ENCODE measurements at regions not wholly inside any gene's neighbourhood (a gene's known extent, or its start where the extent isn't known, plus 50 kb on each side); places are given as distances from the start of the nearest gene placed in this dataset.

DNA sequence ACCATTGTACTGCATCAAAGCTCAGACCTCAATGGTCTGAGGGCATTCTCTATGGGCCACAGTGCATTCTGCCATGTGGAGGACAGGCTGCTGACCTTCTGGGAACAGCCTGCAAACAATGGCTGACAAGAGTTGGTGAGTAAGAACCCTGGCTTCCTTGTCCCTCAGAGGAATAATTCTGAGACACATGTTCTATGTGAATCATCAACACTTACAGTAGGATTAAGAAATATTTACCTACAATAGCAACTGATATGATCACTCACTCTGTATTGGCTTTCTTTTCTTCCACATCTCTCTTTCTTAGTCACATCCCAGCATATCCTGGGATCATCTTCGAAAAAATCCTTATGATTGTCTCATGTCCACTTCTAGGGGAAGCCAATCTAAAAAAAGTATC lies 306.5 kb upstream of the ITGA1 start:
- H3K4me3 ChIP-seq (replicated peaks; ENCODE audit: low read depth, low read length): no peak overlapping the region
- H3K27me3 ChIP-seq (replicated peaks; ENCODE audit: control insufficient read depth, insufficient read depth, low read length): no peaks in the 10 kb centered on the region
- H3K36me3 ChIP-seq (ENCODE audit: control insufficient read depth, insufficient read depth, low read length): no peaks in the 10 kb centered on the region
- DNase-seq (ENCODE audit: extremely low read depth, insufficient read length): no peak
- TF ChIP-seq, protein P1, sequence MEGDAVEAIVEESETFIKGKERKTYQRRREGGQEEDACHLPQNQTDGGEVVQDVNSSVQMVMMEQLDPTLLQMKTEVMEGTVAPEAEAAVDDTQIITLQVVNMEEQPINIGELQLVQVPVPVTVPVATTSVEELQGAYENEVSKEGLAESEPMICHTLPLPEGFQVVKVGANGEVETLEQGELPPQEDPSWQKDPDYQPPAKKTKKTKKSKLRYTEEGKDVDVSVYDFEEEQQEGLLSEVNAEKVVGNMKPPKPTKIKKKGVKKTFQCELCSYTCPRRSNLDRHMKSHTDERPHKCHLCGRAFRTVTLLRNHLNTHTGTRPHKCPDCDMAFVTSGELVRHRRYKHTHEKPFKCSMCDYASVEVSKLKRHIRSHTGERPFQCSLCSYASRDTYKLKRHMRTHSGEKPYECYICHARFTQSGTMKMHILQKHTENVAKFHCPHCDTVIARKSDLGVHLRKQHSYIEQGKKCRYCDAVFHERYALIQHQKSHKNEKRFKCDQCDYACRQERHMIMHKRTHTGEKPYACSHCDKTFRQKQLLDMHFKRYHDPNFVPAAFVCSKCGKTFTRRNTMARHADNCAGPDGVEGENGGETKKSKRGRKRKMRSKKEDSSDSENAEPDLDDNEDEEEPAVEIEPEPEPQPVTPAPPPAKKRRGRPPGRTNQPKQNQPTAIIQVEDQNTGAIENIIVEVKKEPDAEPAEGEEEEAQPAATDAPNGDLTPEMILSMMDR (IDR thresholded peaks at IDR 0.05; ENCODE audit: insufficient read depth, low read length, poor library complexity, severe bottlenecking): no peak

DNA sequence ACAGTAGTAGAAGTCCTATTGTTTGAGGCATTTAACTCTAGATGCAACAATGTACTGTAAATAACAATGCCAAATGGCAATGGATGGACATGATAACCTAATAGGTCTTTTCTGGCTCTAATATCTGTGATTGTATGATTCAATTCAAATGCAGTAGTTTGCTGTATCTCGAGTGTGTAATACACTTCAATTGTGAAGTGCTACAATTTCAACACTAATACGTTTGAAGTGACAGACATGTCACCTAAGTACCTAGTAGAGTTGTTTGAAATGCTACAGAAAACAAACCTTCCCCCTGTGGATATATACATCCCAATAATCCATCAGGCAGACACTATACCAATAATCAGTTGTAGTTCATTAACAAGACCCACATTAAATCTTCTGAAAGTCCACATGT lies 305.9 kb upstream of the ITGA1 start:
- no peaks in the 10 kb centered on the region for H3K36me3 ChIP-seq (ENCODE audit: control insufficient read depth, insufficient read depth, low read length)
- no peak overlapping the region for H3K4me3 ChIP-seq (replicated peaks; ENCODE audit: low read depth, low read length)
- DNase-seq (ENCODE audit: extremely low read depth, insufficient read length): no peak
- no peaks in the 10 kb centered on the region for H3K27me3 ChIP-seq (replicated peaks; ENCODE audit: control insufficient read depth, insufficient read depth, low read length)
- TF ChIP-seq, protein P1 (IDR thresholded peaks at IDR 0.05; ENCODE audit: insufficient read depth, low read length, poor library complexity, severe bottlenecking): no peak

DNA sequence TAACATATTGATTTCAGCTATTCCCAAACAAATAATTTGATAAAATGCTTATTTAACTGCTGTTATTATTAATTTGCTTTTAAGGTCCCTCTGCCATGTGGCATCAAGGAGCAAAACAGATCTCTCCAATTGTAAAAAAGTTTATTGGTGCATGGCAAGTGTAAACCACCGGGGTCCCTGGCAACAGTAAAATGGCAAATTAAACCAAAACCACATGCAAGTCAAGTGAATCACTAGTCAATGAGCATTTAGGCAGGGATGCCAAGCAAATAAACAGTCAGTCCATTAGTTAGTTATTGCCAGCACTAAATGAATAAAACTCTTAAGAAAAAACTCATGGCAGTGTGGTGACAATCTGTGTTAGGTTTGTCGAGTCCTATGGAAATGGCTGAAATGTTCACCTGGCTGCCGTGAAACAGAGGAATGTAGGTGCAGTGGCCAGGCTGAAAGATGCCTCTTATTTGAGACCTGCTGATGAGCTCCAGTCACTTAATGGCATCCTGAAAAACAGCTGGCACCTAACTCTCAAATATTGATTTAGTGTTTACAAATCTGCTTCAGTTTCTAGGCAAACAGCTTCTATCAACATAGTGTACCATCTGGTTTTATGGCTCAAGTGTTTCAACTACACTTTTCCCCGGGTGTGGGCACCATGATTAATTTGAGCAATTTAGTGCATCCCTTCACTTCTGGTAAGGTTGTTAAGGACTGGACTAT lies 296.5 kb upstream of the ITGA1 start:
- Histone ChIP-seq H3K27me3 (replicated peaks; ENCODE audit: control insufficient read depth, insufficient read depth, low read length) (no peaks in the 10 kb centered on the region), H3K4me3 (replicated peaks; ENCODE audit: low read depth, low read length) (no peak overlapping the region), H3K36me3 (ENCODE audit: control insufficient read depth, insufficient read depth, low read length) (no peaks in the 10 kb centered on the region)
- no peak for DNase-seq (ENCODE audit: extremely low read depth, insufficient read length)
- TF ChIP-seq, protein P1 (IDR thresholded peaks at IDR 0.05; ENCODE audit: insufficient read depth, low read length, poor library complexity, severe bottlenecking): no peak

DNA sequence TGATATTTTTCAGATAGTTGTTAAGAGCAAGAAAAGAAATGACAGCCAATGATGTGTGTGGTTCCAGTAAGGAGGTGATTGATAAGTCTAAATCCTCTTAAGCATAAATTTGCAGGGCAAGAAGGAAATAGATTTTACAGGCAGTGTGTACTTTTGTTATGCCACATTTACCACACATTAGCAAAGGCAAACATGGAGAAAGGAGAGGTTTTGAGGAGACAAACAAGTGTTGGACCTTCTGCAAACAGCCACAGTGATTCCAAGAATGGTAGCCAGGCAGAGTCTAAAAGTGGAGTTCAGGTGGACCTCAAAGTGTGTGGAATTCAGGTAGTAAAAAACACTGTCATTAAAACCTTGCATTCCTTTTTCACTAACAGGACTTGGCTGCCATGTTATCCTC lies 295.9 kb upstream of the ITGA1 start:
- H3K36me3 ChIP-seq (ENCODE audit: control insufficient read depth, insufficient read depth, low read length): no peaks in the 10 kb centered on the region
- no peak overlapping the region for H3K4me3 ChIP-seq (replicated peaks; ENCODE audit: low read depth, low read length)
- H3K27me3 ChIP-seq (replicated peaks; ENCODE audit: control insufficient read depth, insufficient read depth, low read length): no peaks in the 10 kb centered on the region
- DNase-seq (ENCODE audit: extremely low read depth, insufficient read length): no peak
- TF ChIP-seq, protein P1 (IDR thresholded peaks at IDR 0.05; ENCODE audit: insufficient read depth, low read length, poor library complexity, severe bottlenecking): no peak

DNA sequence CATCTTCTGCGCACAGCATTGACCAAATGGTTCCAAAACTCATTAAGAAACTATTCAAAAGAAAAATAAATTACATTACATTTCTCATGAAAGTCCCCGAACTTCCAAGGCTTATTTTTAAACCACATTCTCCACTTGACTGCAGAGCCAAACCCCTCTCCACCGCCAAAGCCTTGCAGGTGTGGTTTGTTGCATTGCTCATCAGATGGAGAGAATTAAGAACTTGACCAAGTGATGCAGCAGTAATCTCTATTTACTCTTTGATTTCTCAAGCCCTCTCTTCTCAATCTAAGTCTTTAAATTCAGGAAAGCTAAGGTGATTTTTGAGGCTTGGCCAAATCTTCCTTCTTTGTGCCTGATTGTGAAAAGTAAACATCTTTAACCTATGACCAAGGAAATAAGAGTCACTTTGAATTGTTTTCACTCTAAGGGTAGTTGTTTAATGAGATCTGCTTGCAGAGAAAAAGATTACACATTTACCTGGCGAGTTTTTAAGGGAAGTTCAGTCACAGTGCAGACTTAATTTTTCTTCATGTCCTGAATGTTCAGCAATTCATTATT lies 290.5 kb upstream of the ITGA1 start:
- H3K4me3 ChIP-seq (replicated peaks; ENCODE audit: low read depth, low read length): no peak overlapping the region
- H3K27me3 ChIP-seq (replicated peaks; ENCODE audit: control insufficient read depth, insufficient read depth, low read length): no peaks in the 10 kb centered on the region
- H3K36me3 ChIP-seq (ENCODE audit: control insufficient read depth, insufficient read depth, low read length): no peaks in the 10 kb centered on the region
- TF ChIP-seq, protein P1 (IDR thresholded peaks at IDR 0.05; ENCODE audit: insufficient read depth, low read length, poor library complexity, severe bottlenecking): no peak
- DNase-seq (ENCODE audit: extremely low read depth, insufficient read length): no peak
